HCT116 (cell line): ENCODE measurements at regions not wholly inside any gene's neighbourhood (a gene's known extent, or its start where the extent isn't known, plus 50 kb on each side); places are given as distances from the start of the nearest gene placed in this dataset.

Source experiments
- ATAC-seq: fragments of 200-7000 bp; cut with Tn5 transposase; 2 replicates; pipeline ENCODE4 v1.9.1; 2020; ENCODE audit warnings: mild to moderate bottlenecking, moderate library complexity
- BruUV-seq: library from RNA; stranded (reverse); fragments of 400-500 nt; replicated peaks from 2 replicates; lab custom pipeline; 2021; lab: Mats Ljungman, UMichigan
- CTCF ChIA-PET: fragments of 300-600 bp; sonication (Branson Sonifier 250); formaldehyde crosslinking; loops from one replicate; lab custom pipeline; 2021; ENCODE audit warnings: antibody characterized with exemption; lab: Charles Lee
- POLR2A ChIA-PET: fragments of 300-600, 350-600 bp; sonication (Branson Sonifier 250); formaldehyde crosslinking; loops from one replicate; lab custom pipeline; 2021; ENCODE audit warnings: antibody characterized with exemption; lab: Charles Lee
- RAD21 ChIA-PET, 2 experiments: fragments of 300-600 bp; sonication (Branson Sonifier 250); formaldehyde crosslinking; loops; one replicate each; lab custom pipeline; 2023; ENCODE audit warnings: low total read pairs in 2 of 2; ENCODE audit not compliant: uncharacterized antibody in 2 of 2, unreplicated experiment in 2 of 2, low non-redundant PET in 1 of 2; lab: Charles Lee
- DNase-seq: peaks from one replicate; pipeline ENCODE4 v3.0.0-alpha.2; 2010; ENCODE audit warnings: low read depth, low spot score
- H2AFZ ChIP-seq: fragments of 200-600 bp; shearing (Covaris generic), sonication (generic); 2 replicates; pipeline ENCODE4 v1.6.1; 2017; ENCODE audit warnings: low read depth, mixed run types, mixed read lengths, antibody characterized with exemption, low read length; ENCODE audit not compliant: poor library complexity, severe bottlenecking
- H3K27ac ChIP-seq: 2 replicates; pipeline ENCODE4 v1.5.1; 2012; ENCODE audit warnings: low read depth, low read length
- H3K27me3 ChIP-seq: fragments of 200-600 bp; sonication (generic); 2 replicates; pipeline ENCODE4 v1.6.1; 2016; ENCODE audit warnings: mixed run types, low read length, mixed read lengths; ENCODE audit not compliant: insufficient read depth
- H3K36me3 ChIP-seq, 2 experiments: fragments of 200-500 bp in 1 of 2; fragments of 200-600 bp in 1 of 2; sonication (Bioruptor generic) in 1 of 2; sonication (generic) in 1 of 2; 2 replicates each; pipeline versions ENCODE4 v1.5.1 to v1.6.1; 2014 to 2016; ENCODE audit warnings: low read length in 2 of 2, inconsistent platforms in 1 of 2, mixed read lengths in 1 of 2, mixed run types in 1 of 2; ENCODE audit not compliant: insufficient read depth in 2 of 2, control insufficient read depth in 1 of 2
- H3K4me1 ChIP-seq, 2 experiments: fragments of 200-600 bp in 1 of 2; sonication (generic) in 1 of 2; 2 replicates each; pipeline versions ENCODE4 v1.5.1 to v1.6.1; 2012 to 2017; ENCODE audit warnings: low read length in 2 of 2, inconsistent platforms in 1 of 2, mild to moderate bottlenecking in 1 of 2, mixed read lengths in 1 of 2, mixed run types in 1 of 2, moderate library complexity in 1 of 2; ENCODE audit not compliant: insufficient read depth in 2 of 2, control insufficient read depth in 1 of 2
- H3K4me2 ChIP-seq: fragments of 200-600 bp; sonication (generic); 2 replicates; pipeline ENCODE4 v1.6.1; 2017; ENCODE audit warnings: mixed run types, low read length, mixed read lengths
- H3K4me3 ChIP-seq, 2 experiments: fragments of 200-600 bp in 1 of 2; sonication (generic) in 1 of 2; replicated peaks in 1 of 2; 2 replicates each; pipeline ENCODE4 v1.5.1; 2011 to 2016; ENCODE audit warnings: low read length in 2 of 2, control low read depth in 1 of 2, low read depth in 1 of 2, mild to moderate bottlenecking in 1 of 2, mixed read lengths in 1 of 2, mixed run types in 1 of 2
- H3K79me2 ChIP-seq: fragments of 200-600 bp; sonication (generic); 2 replicates; pipeline ENCODE4 v1.6.1; 2017; ENCODE audit warnings: mild to moderate bottlenecking, mixed run types, low read length, moderate library complexity, mixed read lengths; ENCODE audit not compliant: insufficient read depth
- H3K9ac ChIP-seq: fragments of 200-600 bp; sonication (generic); 2 replicates; pipeline ENCODE4 v1.6.1; 2016; ENCODE audit warnings: low read length, mixed read lengths
- H3K9me2 ChIP-seq: fragments of 200-600 bp; sonication (generic), shearing (Covaris generic); 2 replicates; pipeline ENCODE4 v1.6.1; 2017; ENCODE audit warnings: mixed run types, mild to moderate bottlenecking, moderate library complexity; ENCODE audit not compliant: insufficient read depth
- H3K9me3 ChIP-seq, 2 experiments: fragments of 200-500 bp in 1 of 2; fragments of 200-600 bp in 1 of 2; sonication (Bioruptor generic) in 1 of 2; sonication (generic) in 1 of 2; 2 replicates each; pipeline ENCODE4 v1.6.1; 2014 to 2017; ENCODE audit warnings: low read length in 2 of 2, mixed read lengths in 2 of 2, inconsistent platforms in 1 of 2, low read depth in 1 of 2, mild to moderate bottlenecking in 1 of 2, mixed run types in 1 of 2, moderate library complexity in 1 of 2; ENCODE audit not compliant: control insufficient read depth in 1 of 2, insufficient read depth in 1 of 2
- H4K20me1 ChIP-seq: fragments of 200-600 bp; sonication (generic), shearing (Covaris generic); 2 replicates; pipeline ENCODE4 v1.6.1; 2017; ENCODE audit warnings: mixed run types, mild to moderate bottlenecking, moderate library complexity; ENCODE audit not compliant: insufficient read depth
- CBX3 ChIP-seq: IDR thresholded peaks from 2 replicates; pipeline ENCODE4 v1.6.1; 2012; ENCODE audit warnings: low read depth
- CEBPB ChIP-seq: IDR thresholded peaks from 2 replicates; pipeline ENCODE4 v1.6.1; 2012; ENCODE audit warnings: low read depth
- EGR1 ChIP-seq: IDR thresholded peaks from 2 replicates; pipeline ENCODE4 v1.6.1; 2012; ENCODE audit warnings: low read depth
- EZH2 ChIP-seq: fragments of 200-600 bp; sonication (generic); IDR thresholded peaks from 2 replicates; pipeline ENCODE4 v1.6.1; 2017; ENCODE audit warnings: antibody characterized with exemption, mixed run types
- EZH2phosphoT487 ChIP-seq: fragments of 200-600 bp; IDR thresholded peaks from 2 replicates; pipeline ENCODE4 v1.6.1; 2018; ENCODE audit warnings: antibody characterized with exemption, borderline replicate concordance
- JUND ChIP-seq: IDR thresholded peaks from 2 replicates; pipeline ENCODE4 v1.6.1; 2012
- POLR2A ChIP-seq: IDR thresholded peaks from 2 replicates; pipeline ENCODE4 v1.7.0; 2011; ENCODE audit warnings: borderline replicate concordance; ENCODE audit not compliant: insufficient read depth, insufficient read length; ENCODE audit errors: extremely low read depth
- SIN3A ChIP-seq: IDR thresholded peaks from 2 replicates; pipeline ENCODE4 v1.6.1; 2012; ENCODE audit warnings: low read depth
- SP1 ChIP-seq: IDR thresholded peaks from 2 replicates; pipeline ENCODE4 v1.6.1; 2012; ENCODE audit warnings: low read depth
- TCF7L2 ChIP-seq: IDR thresholded peaks from 2 replicates; pipeline ENCODE4 v1.7.0; 2011; ENCODE audit warnings: borderline replicate concordance, inconsistent platforms; ENCODE audit not compliant: insufficient read depth, insufficient read length; ENCODE audit errors: extremely low read depth
- YY1 ChIP-seq: IDR thresholded peaks from 2 replicates; pipeline ENCODE4 v1.6.1; 2011; ENCODE audit warnings: low read length, low read depth, moderate library complexity, mild to moderate bottlenecking; ENCODE audit not compliant: insufficient replicate concordance; ENCODE audit errors: extremely low read depth
- ZFX ChIP-seq: fragments of 450-650 bp; IDR thresholded peaks from 2 replicates; pipeline ENCODE4 v1.6.1; 2017
- ZNF274 ChIP-seq: fragments of 200-500 bp; sonication (Bioruptor generic); IDR thresholded peaks from 2 replicates; pipeline ENCODE4 v1.6.1; 2014; ENCODE audit warnings: mild to moderate bottlenecking, low read depth, low read length, inconsistent platforms
- intact Hi-C: fragments of 100-400 bp; cut with micrococcal nuclease; formaldehyde crosslinking; loops from 2 replicates; pipeline ENCODE4 v1.10.0; 2022
- TF ChIP-seq, protein P1 (sequence below): IDR thresholded peaks from 2 replicates; pipeline ENCODE4 v1.6.1; 2012
- TF ChIP-seq, protein P2 (sequence below): IDR thresholded peaks from 2 replicates; pipeline ENCODE4 v1.6.1; 2011; ENCODE audit warnings: mild to moderate bottlenecking, low read length, moderate library complexity; ENCODE audit not compliant: insufficient replicate concordance; ENCODE audit errors: extremely low read depth
- TF ChIP-seq, protein P3 (sequence below): IDR thresholded peaks from 2 replicates; pipeline ENCODE4 v1.6.1; 2012

DNA sequence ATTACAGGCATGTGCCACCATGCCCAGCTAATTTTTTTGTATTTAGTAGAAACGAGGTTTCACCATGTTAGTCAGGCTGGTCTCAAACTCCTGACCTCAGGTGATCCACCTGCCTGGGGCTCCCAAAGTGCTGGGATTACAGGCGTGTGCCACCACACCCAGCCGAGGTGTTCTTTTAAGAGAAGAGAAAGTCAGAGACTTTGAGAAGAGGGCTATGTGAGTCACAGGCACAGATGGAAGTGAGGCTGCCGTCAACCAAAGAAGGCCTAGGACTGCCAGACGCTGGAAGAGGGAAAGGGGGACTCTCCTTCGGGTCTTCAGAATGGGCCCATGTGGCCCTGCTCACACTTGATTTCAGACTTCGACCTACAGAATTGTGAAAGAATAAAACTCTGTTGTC, 67.2 kb upstream of the SH3BP4 start:
- Histone ChIP-seq H3K4me3 (no peak overlapping the region), H3K9me2 (no peaks in the 10 kb centered on the region), H3K4me2 (no peak overlapping the region), H3K79me2 (no peaks in the 10 kb centered on the region), H2AFZ (no peak overlapping the region), H3K27me3 (no peaks in the 10 kb centered on the region), H3K9ac (no peak overlapping the region), H3K27ac (no peak overlapping the region), H3K9me3 (no peaks in the 10 kb centered on the region), H3K4me1 (peaks cover 30 to 44% of the 10 kb centered on the region in 2 experiments), H3K36me3 (no peaks in the 10 kb centered on the region)
- CTCF ChIA-PET = no interaction called here
- POLR2A ChIA-PET = no interaction called here
- DNase-seq (no peak), ATAC-seq (no peak)
- intact Hi-C loops = loop anchor here (5.0 to 10.0 kb wide), 2 partner anchors 190 to 223 kb away; no protein-coding TSS in a partner anchor
- RAD21 ChIA-PET = interaction anchor here in 1 of 2 experiments (0.7 kb wide), 2 partner anchors 133 to 223 kb away, joined by 3 read pairs; no protein-coding TSS in a partner anchor
- TF ChIP-seq JUND (no peak), POLR2A (no peak), ZFX (no peak), EZH2 (no peak), CBX3 (no peak), EGR1 (no peak), YY1 (no peak), CEBPB (no peak), SP1 (no peak), ZNF274 (no peak), EZH2phosphoT487 (no peak), TCF7L2 (no peak), SIN3A (no peak)
- TF ChIP-seq, protein P1, sequence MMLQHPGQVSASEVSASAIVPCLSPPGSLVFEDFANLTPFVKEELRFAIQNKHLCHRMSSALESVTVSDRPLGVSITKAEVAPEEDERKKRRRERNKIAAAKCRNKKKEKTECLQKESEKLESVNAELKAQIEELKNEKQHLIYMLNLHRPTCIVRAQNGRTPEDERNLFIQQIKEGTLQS = no peak
- TF ChIP-seq, protein P2, sequence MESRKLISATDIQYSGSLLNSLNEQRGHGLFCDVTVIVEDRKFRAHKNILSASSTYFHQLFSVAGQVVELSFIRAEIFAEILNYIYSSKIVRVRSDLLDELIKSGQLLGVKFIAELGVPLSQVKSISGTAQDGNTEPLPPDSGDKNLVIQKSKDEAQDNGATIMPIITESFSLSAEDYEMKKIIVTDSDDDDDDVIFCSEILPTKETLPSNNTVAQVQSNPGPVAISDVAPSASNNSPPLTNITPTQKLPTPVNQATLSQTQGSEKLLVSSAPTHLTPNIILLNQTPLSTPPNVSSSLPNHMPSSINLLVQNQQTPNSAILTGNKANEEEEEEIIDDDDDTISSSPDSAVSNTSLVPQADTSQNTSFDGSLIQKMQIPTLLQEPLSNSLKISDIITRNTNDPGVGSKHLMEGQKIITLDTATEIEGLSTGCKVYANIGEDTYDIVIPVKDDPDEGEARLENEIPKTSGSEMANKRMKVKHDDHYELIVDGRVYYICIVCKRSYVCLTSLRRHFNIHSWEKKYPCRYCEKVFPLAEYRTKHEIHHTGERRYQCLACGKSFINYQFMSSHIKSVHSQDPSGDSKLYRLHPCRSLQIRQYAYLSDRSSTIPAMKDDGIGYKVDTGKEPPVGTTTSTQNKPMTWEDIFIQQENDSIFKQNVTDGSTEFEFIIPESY = no peak
- TF ChIP-seq, protein P3, sequence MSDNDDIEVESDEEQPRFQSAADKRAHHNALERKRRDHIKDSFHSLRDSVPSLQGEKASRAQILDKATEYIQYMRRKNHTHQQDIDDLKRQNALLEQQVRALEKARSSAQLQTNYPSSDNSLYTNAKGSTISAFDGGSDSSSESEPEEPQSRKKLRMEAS = no peak
- TF ChIP-seq, all 23 proteins: peak for 0
- no peaks in the 10 kb centered on the region for H4K20me1 ChIP-seq
- BruUV-seq = no TSS peak
